Activated naive CD4-positive, alpha-beta T cell treated with anti-CD3 and anti-CD28 coated beads for 36 hours (primary cell): ENCODE measurements at regions not wholly inside any gene's neighbourhood (a gene's known extent, or its start where the extent isn't known, plus 50 kb on each side); places are given as distances from the start of the nearest gene placed in this dataset.

Source experiments
- CTCF ChIA-PET: fragments of 350-600 bp; sonication (Branson Sonifier 250); formaldehyde crosslinking; loops from one replicate; lab custom pipeline; 2021; ENCODE audit warnings: antibody characterized with exemption; lab: Charles Lee
- DNase-seq: peaks from one replicate; pipeline ENCODE4 v3.0.0-alpha.2; 2020
- H3K27ac Mint-ChIP-seq: one replicate; pipeline ENCODE4 v1.8.0; 2021; ENCODE audit warnings: mild to moderate bottlenecking, mixed read lengths
- H3K27me3 Mint-ChIP-seq: one replicate; pipeline ENCODE4 v1.8.0; 2021; ENCODE audit warnings: low read depth, mixed read lengths
- H3K36me3 Mint-ChIP-seq: one replicate; pipeline ENCODE4 v1.8.0; 2021; ENCODE audit warnings: low read depth, mixed read lengths
- H3K4me1 Mint-ChIP-seq: one replicate; pipeline ENCODE4 v1.8.0; 2021; ENCODE audit warnings: low read depth, mixed read lengths
- H3K4me3 Mint-ChIP-seq: one replicate; pipeline ENCODE4 v1.8.0; 2021; ENCODE audit warnings: mild to moderate bottlenecking, moderate library complexity, mixed read lengths
- H3K9me3 Mint-ChIP-seq: one replicate; pipeline ENCODE4 v1.8.0; 2021; ENCODE audit warnings: mixed read lengths
- intact Hi-C: fragments of 100-400 bp; cut with micrococcal nuclease; formaldehyde crosslinking; loops from one replicate; pipeline ENCODE4 v1.15.1; 2023

DNA sequence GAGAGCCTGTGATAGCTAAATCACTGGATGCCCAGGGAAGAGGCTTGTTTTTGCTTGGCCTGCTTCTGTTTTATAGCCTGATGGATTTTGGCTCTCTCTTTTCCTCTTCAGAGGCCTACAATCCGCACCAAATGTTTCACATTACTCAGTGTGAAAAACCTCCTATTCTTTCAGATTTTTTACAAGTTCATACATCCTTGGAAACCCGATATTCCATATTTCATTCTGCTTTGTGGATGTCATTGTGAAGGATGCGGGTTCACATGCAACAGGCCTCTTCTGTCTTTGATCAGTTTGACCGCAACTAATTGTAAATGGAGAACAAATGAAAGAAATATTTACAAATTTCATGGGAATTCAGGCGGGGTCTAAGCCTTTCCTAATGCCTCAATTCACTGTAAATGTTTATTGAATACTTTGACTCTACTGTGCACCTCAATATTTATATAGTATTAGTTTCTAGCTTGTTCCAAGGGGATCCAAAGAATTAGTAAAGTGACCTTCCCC, 269.9 kb downstream of the DMRT2 start:
- intact Hi-C loops, result no loop called here
- no peaks in the 10 kb centered on the region for H3K9me3 Mint-ChIP-seq
- DNase-seq, result no peak
- H3K27me3 Mint-ChIP-seq, result no peaks in the 10 kb centered on the region
- H3K36me3 Mint-ChIP-seq, result no peaks in the 10 kb centered on the region
- H3K4me3 Mint-ChIP-seq, result no peak overlapping the region
- no peaks in the 10 kb centered on the region for H3K4me1 Mint-ChIP-seq
- CTCF ChIA-PET, result no interaction called here
- H3K27ac Mint-ChIP-seq, result no peak overlapping the region

DNA sequence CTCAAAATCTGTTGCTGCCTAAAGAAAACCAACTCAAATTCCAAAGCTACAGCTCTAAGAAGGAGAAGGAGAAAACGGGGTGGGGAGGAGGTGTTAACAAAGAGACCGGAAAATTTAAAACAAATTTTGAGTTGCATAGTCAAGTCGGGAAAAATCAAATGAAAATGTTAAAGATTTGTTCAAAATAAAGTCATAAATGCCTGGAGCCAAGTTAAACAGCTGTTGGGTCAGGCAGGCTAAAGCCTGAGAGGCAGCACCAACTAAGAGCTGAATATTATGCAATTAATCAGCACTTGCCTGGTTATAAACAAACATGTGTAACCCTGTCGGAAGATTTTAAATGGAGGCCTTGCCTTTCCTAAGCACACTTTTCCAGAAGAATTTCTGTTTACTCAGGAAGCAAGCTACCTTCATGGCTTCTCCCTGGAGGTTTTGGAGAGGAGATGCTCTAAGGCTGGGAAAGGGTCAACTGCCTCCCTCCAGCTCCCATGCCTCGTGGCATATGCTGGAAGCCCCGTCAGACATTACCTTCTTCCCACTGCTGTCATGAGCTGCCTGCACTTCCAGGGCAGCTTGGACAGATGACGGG, 270.5 kb downstream of the DMRT2 start:
- Mint-ChIP-seq H3K36me3 (no peaks in the 10 kb centered on the region), H3K4me3 (no peak overlapping the region), H3K9me3 (no peaks in the 10 kb centered on the region), H3K27me3 (no peaks in the 10 kb centered on the region), H3K4me1 (no peaks in the 10 kb centered on the region), H3K27ac (no peak overlapping the region)
- DNase-seq, result no peak
- CTCF ChIA-PET, result no interaction called here
- intact Hi-C loops, result no loop called here

DNA sequence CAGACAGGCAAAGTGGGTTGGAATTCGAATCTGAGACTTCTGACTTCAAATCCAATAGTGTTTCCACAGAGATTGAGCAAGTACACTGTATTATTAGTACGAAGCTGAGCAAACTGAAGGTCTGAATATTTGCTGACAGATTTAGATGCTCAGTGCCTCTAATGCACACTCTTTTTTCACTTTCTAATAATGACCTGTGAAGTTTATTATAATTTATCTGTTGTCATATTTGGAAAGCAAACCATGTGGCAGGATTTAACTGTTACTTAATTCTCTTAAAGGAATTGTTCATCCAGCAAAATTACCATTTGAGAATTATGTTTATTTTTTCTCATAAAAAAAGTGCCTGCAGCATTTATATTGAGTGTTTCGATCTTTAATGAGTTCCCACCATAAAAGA, 277.3 kb downstream of the DMRT2 start:
- no peak overlapping the region for H3K27ac Mint-ChIP-seq
- no peak for DNase-seq
- H3K9me3 Mint-ChIP-seq, result no peaks in the 10 kb centered on the region
- H3K27me3 Mint-ChIP-seq, result no peaks in the 10 kb centered on the region
- no peak overlapping the region for H3K4me3 Mint-ChIP-seq
- no peaks in the 10 kb centered on the region for H3K36me3 Mint-ChIP-seq
- no peaks in the 10 kb centered on the region for H3K4me1 Mint-ChIP-seq
- intact Hi-C loops, result no loop called here
- CTCF ChIA-PET, result interaction anchor here (0.6 kb wide), 2 partner anchors 315 to 537 kb away, joined by 3 to 4 read pairs; no protein-coding TSS in a partner anchor

DNA sequence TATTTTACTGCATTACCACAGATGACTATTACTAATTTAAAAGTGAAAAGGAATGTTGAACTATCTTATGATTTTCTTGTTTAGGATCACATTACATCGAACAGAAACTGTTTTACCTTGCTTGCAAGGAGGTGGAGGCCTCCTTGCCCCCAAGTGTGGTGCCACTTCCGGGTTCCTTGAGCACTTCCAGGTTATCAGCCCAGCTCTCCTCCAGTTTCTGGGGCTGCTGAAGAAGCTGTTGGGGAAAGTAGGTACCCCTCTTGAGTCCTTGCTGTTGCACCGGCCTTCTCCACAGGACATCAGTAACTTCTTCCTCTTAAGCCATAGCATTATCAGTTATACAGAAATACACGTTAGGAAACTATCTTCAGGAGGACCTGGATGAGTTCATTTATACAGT, 278.2 kb downstream of the DMRT2 start:
- Mint-ChIP-seq H3K4me1 (no peaks in the 10 kb centered on the region), H3K27ac (no peak overlapping the region), H3K9me3 (no peaks in the 10 kb centered on the region), H3K36me3 (no peaks in the 10 kb centered on the region), H3K4me3 (no peak overlapping the region), H3K27me3 (no peaks in the 10 kb centered on the region)
- intact Hi-C loops, result no loop called here
- CTCF ChIA-PET, result no interaction called here
- no peak for DNase-seq

DNA sequence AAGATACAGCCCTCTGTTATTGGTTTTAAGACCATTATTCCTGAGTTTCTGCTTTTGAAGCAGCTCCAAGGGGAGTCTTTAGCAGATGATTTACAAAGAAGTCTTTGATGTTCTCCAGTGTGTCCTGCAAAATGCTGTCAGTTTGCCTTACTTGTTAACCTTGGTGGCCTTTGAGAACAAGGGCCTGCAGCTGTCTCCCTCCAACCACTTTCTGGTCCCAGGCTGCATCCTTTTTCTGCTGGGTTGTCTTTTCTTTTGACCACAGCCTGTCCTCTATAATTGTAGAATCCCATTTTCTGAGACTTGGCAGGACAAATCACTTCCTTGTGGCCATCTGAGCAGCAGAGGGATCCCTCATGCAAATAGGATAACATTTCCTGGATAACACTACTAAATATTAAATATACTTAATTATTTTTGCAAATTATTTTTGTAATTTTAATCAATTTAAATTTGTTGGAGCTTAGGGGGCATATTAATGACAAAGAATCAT, 281.4 kb downstream of the DMRT2 start:
- no peak for DNase-seq
- intact Hi-C loops, result no loop called here
- Mint-ChIP-seq H3K27me3 (no peaks in the 10 kb centered on the region), H3K4me3 (no peak overlapping the region), H3K36me3 (no peaks in the 10 kb centered on the region), H3K27ac (no peak overlapping the region), H3K4me1 (no peaks in the 10 kb centered on the region), H3K9me3 (no peaks in the 10 kb centered on the region)
- CTCF ChIA-PET, result no interaction called here

DNA sequence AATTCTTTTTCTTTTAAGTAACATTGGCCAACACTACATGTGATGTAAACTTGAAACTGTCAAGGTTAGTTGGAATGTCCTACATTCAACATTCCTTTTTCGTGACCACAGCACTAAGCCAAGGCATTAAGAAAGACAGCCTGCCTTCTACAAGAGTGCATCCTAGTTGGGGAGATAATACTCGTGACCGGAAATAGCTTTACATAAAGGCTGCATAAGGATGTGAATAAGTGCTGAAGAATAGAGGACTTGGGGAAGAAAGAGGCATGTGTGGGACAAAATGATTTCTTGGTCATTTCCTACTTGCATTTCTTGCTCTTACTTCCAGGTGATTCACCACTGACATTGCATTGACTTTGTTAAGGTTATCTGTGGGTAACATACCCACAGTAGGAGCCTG, 282.0 kb downstream of the DMRT2 start:
- no peaks in the 10 kb centered on the region for H3K36me3 Mint-ChIP-seq
- no peak overlapping the region for H3K4me3 Mint-ChIP-seq
- intact Hi-C loops, result no loop called here
- no peaks in the 10 kb centered on the region for H3K27me3 Mint-ChIP-seq
- CTCF ChIA-PET, result no interaction called here
- no peak overlapping the region for H3K27ac Mint-ChIP-seq
- no peaks in the 10 kb centered on the region for H3K9me3 Mint-ChIP-seq
- DNase-seq, result no peak
- no peaks in the 10 kb centered on the region for H3K4me1 Mint-ChIP-seq

DNA sequence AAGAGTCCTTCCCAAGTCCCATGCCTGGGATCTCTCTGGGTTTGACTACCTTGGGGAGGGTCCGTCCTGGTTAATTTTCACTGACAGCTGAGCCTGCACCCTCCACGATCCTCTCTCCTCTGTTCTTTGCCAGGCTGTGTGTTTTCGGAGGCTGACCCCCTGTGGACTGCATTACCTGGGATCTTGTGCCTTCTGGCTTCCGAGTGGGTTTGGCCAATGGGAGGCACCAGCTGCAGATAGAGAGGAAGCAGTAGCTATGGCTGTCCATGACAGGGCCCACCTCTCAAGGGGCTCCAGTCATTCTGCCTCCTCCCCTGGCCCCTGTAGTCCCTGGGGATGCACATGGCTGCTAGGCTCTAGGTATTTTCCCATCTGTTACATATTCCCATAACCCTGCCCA, 285.0 kb downstream of the DMRT2 start:
- no peaks in the 10 kb centered on the region for H3K36me3 Mint-ChIP-seq
- intact Hi-C loops, result no loop called here
- no peaks in the 10 kb centered on the region for H3K9me3 Mint-ChIP-seq
- no peak for DNase-seq
- H3K27me3 Mint-ChIP-seq, result no peaks in the 10 kb centered on the region
- H3K4me1 Mint-ChIP-seq, result no peaks in the 10 kb centered on the region
- H3K27ac Mint-ChIP-seq, result no peak overlapping the region
- H3K4me3 Mint-ChIP-seq, result no peak overlapping the region
- CTCF ChIA-PET, result no interaction called here

DNA sequence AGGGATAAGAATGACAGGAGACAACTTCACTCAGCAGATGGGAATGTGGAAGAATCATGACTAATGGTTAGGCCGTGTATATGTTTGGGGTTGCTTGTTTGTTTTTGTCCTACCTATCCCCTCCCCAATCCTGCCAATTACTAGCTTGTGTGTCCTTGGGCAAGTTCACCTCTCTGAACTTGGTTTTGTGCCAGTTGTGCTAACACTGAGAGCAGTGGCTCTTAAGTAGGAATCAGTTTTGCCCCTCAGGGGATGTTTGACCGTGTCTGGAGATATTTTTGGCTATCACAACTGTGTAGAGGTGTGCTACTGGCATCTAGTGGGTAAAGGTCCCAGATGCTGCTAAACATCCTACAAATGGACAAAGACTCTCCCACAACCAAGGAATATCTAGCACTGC, 287.0 kb downstream of the DMRT2 start:
- H3K4me3 Mint-ChIP-seq, result no peak overlapping the region
- no peaks in the 10 kb centered on the region for H3K4me1 Mint-ChIP-seq
- H3K9me3 Mint-ChIP-seq, result no peaks in the 10 kb centered on the region
- no peak overlapping the region for H3K27ac Mint-ChIP-seq
- CTCF ChIA-PET, result no interaction called here
- no peak for DNase-seq
- intact Hi-C loops, result no loop called here
- no peaks in the 10 kb centered on the region for H3K36me3 Mint-ChIP-seq
- H3K27me3 Mint-ChIP-seq, result no peaks in the 10 kb centered on the region

DNA sequence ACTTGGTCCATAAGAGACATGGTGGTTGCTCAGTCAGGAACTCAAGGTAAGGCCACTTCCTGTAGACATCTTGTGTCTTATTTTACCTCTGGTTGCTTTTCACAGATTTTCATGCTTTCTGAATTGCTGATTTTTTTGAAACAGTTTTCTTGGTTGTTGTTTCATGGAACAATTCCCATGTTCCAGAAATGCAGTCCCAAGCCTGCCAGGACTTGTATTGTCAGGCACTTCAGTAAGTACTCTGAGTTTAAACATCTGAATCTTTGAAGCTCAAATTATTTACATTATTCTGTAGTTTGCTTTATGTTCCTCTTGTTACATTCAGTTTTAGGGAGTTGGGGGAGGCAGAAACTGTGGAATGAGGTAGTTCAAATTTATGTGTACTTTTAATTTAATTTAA, 290.2 kb downstream of the DMRT2 start:
- intact Hi-C loops, result no loop called here
- DNase-seq, result no peak
- H3K4me3 Mint-ChIP-seq, result no peak overlapping the region
- CTCF ChIA-PET, result no interaction called here
- H3K27me3 Mint-ChIP-seq, result no peaks in the 10 kb centered on the region
- no peak overlapping the region for H3K27ac Mint-ChIP-seq
- no peaks in the 10 kb centered on the region for H3K4me1 Mint-ChIP-seq
- H3K9me3 Mint-ChIP-seq, result no peaks in the 10 kb centered on the region
- H3K36me3 Mint-ChIP-seq, result no peaks in the 10 kb centered on the region

DNA sequence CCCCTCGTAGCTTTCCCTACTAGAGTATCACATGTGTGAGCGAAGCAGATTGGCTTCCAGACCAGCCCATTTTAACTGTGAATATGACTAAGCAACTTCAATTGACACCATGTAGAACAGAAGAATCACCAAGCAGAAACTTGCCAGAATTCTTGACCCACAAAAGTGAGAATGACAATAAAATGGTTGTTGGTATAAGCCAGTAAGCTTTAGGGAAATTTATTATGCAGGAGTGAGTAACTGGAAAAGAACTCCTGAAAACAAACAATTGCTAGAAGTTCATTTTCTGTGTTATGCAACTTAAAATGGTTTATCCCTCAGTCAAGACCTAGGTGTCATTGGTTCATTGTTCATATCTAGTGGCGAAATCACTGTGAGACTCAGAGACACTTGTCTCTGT, 303.1 kb downstream of the DMRT2 start:
- no peak for DNase-seq
- H3K36me3 Mint-ChIP-seq, result no peaks in the 10 kb centered on the region
- no peaks in the 10 kb centered on the region for H3K9me3 Mint-ChIP-seq
- intact Hi-C loops, result no loop called here
- H3K4me1 Mint-ChIP-seq, result no peaks in the 10 kb centered on the region
- no peak overlapping the region for H3K4me3 Mint-ChIP-seq
- no peaks in the 10 kb centered on the region for H3K27me3 Mint-ChIP-seq
- no peak overlapping the region for H3K27ac Mint-ChIP-seq
- CTCF ChIA-PET, result no interaction called here

DNA sequence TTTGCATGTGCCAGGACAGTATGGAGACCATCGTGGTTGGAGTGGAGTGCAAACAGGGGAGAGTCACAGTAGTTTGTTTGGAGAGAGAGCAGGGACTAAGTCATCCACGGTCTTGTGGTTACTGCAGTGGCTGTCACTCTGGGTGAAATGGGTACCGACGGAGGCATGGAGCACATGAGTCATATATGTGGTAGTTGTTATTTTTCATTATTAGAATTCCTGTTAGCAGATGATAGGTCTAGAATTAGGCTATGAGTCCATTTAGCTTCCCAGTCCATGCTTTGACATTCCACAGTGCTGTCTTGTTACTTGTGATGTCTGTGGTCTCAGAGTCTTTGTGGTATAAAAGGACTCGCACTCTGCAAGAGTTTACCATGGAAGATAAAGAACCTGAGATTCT, 303.9 kb downstream of the DMRT2 start:
- no peaks in the 10 kb centered on the region for H3K9me3 Mint-ChIP-seq
- intact Hi-C loops, result no loop called here
- H3K4me3 Mint-ChIP-seq, result no peak overlapping the region
- no peak overlapping the region for H3K27ac Mint-ChIP-seq
- H3K36me3 Mint-ChIP-seq, result no peaks in the 10 kb centered on the region
- H3K4me1 Mint-ChIP-seq, result no peaks in the 10 kb centered on the region
- CTCF ChIA-PET, result no interaction called here
- no peak for DNase-seq
- no peaks in the 10 kb centered on the region for H3K27me3 Mint-ChIP-seq

DNA sequence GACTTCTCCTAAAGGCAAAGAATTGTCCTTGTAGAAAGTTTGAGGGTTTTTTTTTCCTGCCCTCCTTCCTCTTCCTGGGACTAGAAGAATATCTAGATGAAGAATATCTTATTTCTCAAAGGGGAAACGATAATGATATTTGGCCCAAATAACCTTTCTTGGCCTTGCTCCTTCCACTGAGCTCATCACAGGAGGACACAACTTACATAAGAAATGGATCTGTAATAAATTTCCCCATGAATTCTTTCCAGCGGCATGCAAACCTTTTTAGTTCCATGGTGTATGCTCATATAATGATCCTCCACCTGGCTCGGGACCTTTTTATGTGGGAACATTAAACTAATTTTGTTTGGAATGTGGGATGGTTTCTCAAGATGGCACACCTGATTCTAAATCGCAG, 304.4 kb downstream of the DMRT2 start:
- intact Hi-C loops, result no loop called here
- CTCF ChIA-PET, result no interaction called here
- H3K36me3 Mint-ChIP-seq, result no peaks in the 10 kb centered on the region
- no peaks in the 10 kb centered on the region for H3K27me3 Mint-ChIP-seq
- H3K27ac Mint-ChIP-seq, result no peak overlapping the region
- DNase-seq, result no peak
- no peak overlapping the region for H3K4me3 Mint-ChIP-seq
- H3K4me1 Mint-ChIP-seq, result no peaks in the 10 kb centered on the region
- no peaks in the 10 kb centered on the region for H3K9me3 Mint-ChIP-seq

DNA sequence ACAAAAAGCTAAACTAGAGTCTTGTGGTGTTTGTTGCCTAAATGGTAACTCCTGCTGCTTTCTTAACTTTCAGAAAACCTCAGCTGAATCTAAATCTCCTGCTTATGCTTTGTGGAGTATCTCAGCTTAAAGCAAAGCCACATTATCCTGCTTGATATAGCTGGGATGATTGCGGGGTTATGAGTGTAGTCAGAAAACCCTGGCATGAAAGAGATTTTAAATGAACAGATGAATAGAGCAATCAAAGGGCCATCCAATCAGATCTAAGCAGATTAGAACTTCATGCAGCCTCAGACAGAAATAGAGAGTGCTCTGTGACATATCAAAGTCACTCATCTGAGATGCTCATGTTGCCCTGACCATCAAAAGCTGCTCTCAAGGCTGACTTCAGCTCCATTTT, 305.5 kb downstream of the DMRT2 start:
- H3K27ac Mint-ChIP-seq, result no peak overlapping the region
- no peaks in the 10 kb centered on the region for H3K27me3 Mint-ChIP-seq
- no peak overlapping the region for H3K4me3 Mint-ChIP-seq
- DNase-seq, result no peak
- no peaks in the 10 kb centered on the region for H3K4me1 Mint-ChIP-seq
- CTCF ChIA-PET, result no interaction called here
- intact Hi-C loops, result no loop called here
- H3K9me3 Mint-ChIP-seq, result no peaks in the 10 kb centered on the region
- H3K36me3 Mint-ChIP-seq, result no peaks in the 10 kb centered on the region
